Right ventricle myocardium superior (tissue), 1 donor: ENCODE measurements at regions not wholly inside any gene's neighbourhood (a gene's known extent, or its start where the extent isn't known, plus 50 kb on each side); places are given as distances from the start of the nearest gene placed in this dataset.
A peak's percentile ranks its signal among the peaks of the same experiment; 100 is the strongest.

Experiments used
- ATAC-seq: fragments of 200-7000 bp; cut with Tn5 transposase; one replicate; pipeline ENCODE4 v1.9.1; 2020; ENCODE audit warnings: mild to moderate bottlenecking; ENCODE audit not compliant: poor library complexity
- DNase-seq: peaks from one replicate; pipeline ENCODE4 v3.0.0-alpha.2; 2020
- intact Hi-C: fragments of 100-400 bp; cut with DNase I; formaldehyde crosslinking; loops from one replicate; pipeline ENCODE4 v1.11.2; 2022
- donor health status: DM: no; HTN: yes; CAD: no; lungs with severe emphysema.

DNA sequence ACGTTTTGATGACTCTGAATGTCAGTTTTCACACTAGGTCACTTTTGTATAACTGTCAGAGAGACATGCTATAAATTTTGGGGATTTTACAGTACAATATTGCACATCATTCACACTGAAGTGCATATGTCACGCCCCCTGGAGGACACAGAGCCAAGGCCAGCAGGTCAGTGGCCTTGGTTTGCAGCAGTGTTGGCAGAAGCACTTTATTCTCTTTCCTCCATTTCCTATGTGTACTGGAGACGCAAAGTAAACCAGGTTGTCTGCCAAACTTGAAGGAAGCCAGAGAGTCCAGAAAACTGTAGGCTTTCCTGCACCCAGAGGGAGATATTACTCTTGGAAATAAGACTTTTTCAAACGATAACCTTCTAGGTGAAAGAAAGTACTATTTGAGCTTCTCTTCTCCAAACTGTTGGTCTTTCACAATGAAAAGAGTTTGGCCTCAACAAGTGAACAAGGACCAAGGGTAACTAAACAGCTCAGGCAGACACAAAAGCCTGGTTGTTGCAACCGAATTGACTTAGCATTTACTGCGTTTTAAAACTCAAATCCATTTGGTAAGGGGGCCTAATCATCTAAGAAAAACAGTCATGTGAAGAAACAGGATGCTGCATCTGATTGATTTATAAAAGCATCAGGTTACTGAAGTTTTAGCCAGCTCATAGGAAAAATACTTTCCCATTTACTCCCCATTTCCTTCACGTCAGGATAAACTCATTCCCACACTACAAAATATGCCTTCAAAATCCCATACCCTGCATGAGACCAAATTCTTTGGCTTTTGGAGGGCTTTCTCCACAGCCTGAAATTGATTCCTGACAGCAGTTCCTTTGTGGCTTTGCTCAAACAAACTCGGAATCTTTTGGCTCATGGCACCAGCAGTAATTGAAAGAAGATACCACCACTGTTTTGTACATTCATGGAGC lies 83.0 kb upstream of the SEC61G start:
- ATAC-seq (peak; percentile 30), DNase-seq (peak; percentile 66)
- intact Hi-C loops, result no loop called here

DNA sequence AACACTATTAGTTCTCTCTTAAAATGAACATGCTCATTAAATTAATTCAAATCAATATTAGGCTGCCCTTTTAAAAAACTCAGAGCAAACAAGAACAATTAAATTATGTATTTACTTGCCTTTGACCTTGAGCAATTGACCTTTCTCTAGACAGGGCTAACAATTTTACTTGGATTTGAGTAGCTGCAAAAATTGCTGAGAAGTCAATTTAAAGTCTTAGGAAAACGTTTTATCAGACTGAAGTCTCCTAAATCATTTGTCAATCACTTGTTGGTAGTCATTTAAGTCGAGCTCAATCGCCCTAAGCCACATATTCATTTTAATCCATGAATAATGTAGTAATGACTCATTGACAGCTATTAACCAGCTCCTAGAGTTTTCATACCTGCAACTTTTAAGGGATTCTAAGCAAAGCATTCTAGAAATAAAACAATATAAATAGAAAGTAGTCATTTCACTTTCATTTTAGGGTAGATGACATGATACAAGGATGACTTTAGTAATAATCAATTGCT lies 84.9 kb upstream of the SEC61G start:
- no peak for DNase-seq
- ATAC-seq, result no peak
- intact Hi-C loops, result no loop called here

DNA sequence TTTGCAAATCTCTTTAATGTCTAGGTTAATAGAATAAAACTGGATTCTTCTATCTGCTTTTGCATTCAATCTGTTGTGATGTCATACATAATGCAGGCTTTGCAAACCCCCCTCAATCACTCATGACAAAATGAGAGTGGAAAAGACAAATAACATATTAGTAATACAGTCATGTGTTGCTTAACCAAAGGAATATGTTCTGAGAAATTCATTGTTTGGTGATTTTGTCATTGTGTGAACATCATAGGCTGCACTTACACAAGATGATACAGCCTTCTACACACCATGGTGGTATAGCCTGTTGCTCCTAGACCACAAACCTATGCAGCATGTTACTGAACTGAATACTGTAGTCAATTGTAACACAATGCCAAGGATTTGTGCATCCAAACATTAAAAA lies 87.3 kb upstream of the SEC61G start:
- no peak for ATAC-seq
- no peak for DNase-seq
- intact Hi-C loops, result no loop called here

DNA sequence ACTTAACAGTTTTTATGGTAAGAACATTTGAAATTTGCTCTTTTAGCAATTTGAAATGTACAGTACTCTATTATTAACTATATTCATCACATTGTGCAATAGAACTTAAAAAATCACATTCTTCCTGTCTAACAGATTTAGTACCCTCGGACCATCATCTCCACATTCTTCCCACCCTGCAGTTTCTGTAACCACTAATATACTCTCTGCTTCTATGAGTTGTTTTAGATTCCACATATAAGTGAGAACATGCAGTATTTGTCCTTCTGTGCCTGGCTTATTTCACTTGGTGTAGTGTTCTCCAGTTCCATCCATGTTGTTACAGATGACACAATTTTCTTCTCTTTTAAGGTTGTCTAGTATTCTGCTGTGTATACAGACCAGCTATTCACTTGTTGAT lies 88.9 kb upstream of the SEC61G start:
- intact Hi-C loops, result no loop called here

DNA sequence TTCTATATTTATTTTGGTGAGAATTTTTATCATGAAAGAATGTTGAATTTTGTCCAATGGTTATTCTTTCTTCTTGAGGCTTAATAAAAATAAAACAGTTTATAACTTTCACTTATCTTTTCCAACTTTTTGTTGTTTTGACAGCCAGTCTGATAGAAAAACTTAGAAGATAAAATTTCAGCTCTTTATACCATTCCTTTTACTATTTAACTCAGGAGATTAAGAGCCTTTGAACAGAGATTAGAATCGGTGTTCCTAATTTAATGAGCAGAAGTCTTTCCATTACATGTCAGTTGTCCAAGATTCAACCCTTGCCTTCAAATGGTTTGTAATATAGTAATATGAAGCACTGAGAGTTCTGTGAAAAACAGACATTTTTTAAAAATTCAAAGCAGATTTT lies 97.8 kb upstream of the SEC61G start:
- no peak for ATAC-seq
- intact Hi-C loops, result no loop called here
- DNase-seq, result no peak

More for the DNA sequence above, 88.9 kb upstream of the SEC61G start:
- ATAC-seq (no peak), DNase-seq (no peak)

DNA sequence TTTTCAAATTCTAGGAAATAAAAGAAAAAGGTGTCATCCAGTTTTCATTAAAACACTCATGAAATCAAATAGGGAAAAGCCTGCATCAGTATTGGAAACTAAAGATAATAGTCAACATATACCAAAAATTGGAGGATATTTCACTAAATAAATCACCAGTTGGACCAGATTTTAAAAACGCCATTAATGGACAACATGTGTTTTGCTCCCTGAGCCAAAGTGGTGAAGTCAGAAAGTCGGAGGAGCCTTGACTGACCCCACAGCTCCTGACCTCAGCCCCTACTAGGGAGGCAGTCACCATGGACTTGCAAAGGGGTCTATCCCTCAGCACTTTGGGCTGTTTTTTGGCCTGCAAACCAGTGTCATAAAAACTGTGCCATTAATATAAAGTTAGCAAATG lies 98.3 kb upstream of the SEC61G start:
- ATAC-seq (no peak), DNase-seq (no peak)
- intact Hi-C loops, result no loop called here

DNA sequence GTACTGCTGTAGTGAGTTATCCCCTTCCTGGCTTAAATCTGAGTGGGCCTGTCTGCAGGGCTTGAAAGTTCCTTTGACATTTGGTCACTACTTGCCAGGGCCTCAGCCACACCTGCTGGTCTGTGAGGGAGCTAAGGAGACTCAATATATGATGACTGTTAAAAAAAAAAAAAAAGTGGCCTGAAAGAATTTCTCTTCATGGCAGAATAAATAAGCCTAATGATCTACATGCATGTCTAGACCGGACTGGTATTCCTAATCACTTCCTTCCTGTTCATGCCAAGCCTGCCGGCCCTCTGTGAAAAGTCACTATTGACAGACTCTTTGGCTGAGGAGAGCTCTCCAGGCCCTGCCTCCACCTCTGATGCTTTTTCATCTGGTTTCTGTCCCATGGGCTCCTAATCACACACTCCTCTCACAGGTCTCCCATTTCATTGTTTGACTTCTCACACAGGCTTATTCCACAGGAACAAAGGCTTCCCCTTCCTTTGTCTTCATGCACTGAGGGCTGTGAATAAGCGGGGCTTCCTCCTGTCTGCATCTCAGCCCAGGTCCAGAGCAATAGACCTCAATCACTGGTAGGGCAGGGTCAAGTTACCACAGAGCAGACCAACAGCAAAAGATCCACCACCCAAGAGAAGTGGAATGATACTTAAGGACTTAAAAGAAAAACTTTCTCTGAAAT lies 99.1 kb upstream of the SEC61G start:
- intact Hi-C loops, result no loop called here
- DNase-seq (no peak), ATAC-seq (no peak)

DNA sequence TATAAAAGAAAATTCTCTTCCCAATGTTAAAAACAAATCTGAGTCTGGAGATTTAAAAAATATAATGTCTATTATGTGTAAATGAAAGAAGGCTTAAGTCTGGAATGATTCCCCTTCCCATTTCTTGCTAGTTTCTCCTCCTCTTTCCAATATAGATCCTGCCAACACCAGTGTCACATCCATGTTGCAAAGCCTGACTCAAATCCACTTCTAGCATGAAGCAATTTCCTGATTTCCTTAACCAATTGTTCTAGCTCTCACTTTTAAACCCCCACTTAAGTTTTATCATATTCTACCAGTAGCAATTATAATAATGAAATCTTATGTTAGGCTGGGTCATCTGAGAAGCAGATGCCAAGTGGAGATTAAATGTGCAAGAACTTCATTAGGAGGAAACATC lies 100.1 kb upstream of the SEC61G start:
- no peak for ATAC-seq
- intact Hi-C loops, result no loop called here
- no peak for DNase-seq

DNA sequence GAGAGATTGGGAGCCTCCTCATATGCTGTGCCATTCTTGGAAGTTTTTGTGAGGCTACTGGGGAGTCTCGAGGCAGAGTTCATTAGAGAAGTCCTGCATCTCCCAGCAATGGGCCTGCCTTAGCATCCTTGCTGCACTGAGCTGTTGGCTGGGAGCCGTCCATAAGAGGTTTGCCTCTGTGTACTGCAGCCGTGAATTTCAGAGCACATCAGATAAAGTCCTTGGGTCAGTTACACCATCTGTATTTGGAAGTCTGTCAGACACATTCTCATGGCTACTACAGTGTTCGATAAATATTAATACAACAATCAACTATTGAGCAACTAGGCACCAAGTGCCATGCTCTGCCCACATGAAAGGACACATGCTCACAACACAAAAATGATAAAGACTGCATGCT lies 100.5 kb upstream of the SEC61G start:
- intact Hi-C loops, result no loop called here
- DNase-seq (no peak), ATAC-seq (no peak)

DNA sequence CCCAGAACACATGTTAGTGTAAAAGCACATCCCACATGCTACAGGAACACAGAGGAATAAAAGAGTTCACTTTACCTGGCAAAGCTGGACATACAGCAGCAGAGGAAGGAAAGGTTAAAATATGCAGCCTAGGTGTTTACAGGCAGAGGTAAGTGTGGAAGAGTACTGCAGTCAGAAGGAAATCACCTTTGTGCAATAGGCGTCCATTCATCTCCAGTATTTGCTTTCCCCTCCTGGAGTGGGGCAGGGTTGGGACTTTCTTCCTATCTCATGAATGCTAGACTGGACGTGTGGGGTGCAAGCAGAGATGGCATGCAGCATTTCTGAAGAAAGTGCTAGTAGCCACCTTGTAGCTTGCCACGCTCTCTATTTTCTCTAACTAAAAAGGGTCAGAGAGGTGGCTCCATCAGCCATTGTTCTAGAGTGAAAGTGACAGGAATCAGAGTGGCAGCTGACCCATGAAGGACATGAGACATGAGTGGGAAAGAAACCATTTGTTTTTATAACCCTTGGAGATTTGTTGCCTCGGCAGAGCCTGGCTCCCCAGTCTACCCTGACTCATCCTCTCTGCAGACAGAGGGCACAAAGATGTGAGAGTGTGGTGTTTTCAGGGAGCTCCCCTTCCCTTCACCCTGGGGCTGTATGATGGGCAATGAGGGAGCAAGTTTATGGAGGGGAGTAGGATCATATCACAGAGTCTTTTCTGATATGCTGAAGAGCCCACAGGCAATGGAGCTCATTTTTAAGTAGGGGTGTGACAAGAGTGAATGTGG lies 101.2 kb upstream of the SEC61G start:
- ATAC-seq (no peak), DNase-seq (no peak)
- intact Hi-C loops, result no loop called here

DNA sequence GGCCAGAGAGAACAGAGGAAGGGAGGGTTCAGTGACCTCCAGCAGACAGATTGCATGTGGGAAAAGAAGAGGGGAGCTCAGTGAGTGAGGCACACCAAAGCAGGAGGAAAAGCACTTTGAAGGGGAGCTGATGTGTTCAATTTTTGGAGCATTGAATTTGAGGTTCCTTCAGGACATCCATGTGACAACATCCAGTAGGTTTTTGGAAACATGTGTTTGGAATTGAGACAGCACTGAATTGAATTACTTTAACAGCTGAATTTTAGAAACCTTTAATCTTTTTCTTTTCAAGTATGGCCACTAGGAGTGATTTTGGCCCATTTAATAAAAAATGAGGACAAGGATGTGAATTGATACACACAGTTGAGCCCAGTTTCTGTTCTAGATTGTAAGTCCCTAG lies 101.8 kb upstream of the SEC61G start:
- no peak for DNase-seq
- intact Hi-C loops, result no loop called here
- ATAC-seq, result no peak

DNA sequence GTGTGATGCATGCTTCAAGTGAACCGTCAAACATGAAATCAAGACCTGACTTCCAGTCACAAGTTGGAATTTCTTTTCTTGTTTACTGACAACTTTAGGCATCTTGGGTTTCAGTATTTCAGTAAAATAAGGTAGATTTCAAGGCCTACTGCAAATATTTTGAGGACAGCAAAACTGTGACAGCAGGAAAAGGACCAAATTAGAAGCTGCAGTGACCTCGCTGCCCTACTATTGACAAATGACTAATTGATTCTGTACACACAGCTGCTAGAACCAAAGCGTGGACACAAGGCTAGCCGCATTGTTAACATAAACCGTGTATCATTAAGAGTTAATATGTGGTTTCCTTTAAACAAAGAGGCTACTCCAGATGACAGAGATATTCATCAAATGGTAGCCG lies 105.7 kb upstream of the SEC61G start:
- ATAC-seq (no peak), DNase-seq (no peak)
- intact Hi-C loops, result no loop called here

DNA sequence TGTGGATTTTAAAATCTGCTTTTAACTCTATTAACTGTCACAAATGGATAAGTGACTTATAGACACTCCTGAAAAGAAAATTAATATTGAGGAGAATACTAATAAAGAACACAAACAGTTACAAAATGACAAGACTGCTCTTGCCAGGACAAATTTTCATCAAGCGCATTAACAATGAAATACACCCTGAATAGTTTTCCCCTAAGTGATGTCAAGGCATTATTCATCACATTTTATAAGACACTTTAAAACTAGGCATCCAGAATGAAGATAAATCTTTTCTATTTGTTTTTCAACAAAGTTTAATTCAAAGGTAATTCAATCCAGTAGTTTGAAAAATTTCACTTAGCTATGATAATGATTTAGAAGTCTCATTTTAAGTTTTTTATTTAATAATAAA lies 110.5 kb upstream of the SEC61G start:
- intact Hi-C loops, result no loop called here
- ATAC-seq (no peak), DNase-seq (no peak)

DNA sequence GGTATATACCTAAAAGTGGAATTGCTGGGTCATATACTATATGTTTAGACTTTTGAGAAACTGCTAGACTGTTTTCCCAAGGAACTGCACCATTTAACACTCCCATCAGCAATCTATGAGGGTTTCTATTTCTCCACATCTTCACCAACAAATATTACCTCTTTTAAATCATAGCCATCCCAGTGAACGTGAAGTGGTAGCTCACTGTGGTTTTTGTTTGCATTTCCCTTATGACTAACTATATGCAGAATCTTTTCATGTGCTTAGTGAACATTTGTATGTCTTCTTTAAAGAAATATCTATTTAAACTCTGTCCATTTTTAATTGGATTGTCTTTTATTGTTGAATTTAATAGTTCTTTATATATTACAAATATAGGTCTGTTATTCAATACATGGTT lies 115.8 kb upstream of the SEC61G start:
- DNase-seq (no peak), ATAC-seq (no peak)
- intact Hi-C loops, result no loop called here

DNA sequence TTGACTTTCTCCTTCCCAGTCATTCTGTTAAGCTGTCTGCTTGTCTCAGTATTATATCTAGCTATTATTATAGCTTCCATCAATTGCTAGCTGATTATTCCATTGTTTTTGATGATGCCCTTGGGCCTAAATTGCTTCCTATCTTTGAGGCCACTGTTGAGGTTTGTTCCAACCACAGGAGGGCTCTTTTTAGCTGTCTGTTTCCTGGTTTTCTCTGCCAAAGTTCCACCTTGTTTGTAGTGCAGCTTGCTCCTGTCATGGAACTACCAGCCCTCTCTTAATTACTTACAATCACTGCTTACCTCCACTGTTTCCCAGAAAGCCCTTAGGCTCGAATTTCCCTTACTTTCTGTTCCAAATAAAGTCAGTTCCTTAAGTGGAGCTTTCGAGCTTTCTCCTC lies 118.7 kb upstream of the SEC61G start:
- no peak for DNase-seq
- no peak for ATAC-seq
- intact Hi-C loops, result no loop called here

DNA sequence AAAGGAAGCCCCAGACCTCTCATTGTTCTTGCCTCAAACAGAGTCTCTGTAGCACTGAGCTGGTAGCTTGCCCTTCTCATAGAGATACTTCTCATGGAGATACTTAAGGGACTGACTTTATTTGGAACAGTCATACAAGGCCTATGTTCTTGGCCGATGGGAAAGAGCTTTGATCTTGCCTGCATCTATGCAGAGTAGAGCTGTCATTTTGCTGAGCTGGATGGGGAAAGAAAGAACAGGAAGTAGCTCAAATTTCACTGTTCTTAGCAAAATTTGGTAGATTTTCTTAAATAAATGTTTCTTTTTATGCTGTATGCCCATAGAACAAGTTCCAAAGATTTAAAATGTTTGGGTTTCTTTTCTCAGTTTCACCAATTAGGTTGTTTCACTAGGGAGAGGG lies 119.3 kb upstream of the SEC61G start:
- DNase-seq (no peak), ATAC-seq (no peak)
- intact Hi-C loops, result no loop called here

DNA sequence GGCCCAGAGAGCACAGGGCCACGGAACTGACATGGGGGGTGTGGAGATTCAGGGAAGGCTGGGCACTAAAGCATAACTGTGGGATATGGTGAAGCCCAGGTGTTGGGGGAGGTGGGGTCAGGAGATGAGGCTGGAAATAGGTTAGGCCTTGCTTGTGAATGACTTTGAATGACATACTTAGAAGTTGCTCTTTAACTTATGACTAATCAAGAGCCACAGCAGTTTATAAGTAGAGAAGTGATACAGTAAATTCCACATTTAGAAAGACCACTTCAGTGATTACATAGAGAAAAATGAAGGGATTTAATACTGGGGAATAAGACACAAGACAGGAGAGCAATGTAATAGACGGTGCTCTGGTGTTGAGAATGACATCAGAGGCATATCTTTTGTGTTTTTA lies 120.8 kb upstream of the SEC61G start:
- ATAC-seq (no peak), DNase-seq (no peak)
- intact Hi-C loops, result no loop called here

DNA sequence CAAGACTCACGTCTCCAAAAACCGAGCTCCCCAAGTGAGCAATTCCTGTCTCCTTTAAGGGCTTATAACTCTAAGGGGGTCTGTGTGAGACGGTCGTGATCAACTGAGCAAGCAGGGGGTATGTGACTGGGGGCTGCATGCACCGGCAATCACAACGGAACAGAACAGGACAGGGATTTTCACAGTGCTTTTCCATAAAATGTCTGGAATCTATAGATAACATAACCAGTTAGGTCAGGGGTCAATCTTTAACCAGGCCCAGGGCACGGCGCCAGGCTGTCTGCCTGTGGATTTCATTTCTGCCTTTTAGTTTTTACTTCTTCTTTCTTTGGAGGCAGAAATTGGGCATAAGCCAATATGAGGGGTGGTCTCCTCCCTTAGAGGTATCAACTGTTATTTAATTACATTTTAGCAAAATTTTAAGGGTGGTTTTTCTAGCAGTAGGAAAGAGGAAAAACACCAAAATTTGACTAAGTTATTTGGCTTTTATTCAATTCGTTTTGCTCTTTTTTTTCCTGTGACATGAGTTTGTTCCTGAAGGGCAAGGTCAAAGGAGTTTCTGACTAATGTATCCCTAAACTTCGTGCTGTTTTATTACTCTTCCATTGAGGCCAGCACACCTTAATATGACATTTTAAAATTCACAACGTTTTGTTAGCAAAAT lies 121.4 kb upstream of the SEC61G start:
- DNase-seq (peak; percentile 49), ATAC-seq (no peak)
- intact Hi-C loops, result no loop called here
